Neural cell (in vitro differentiated cells): ENCODE measurements at regions not wholly inside any gene's neighbourhood (a gene's known extent, or its start where the extent isn't known, plus 50 kb on each side); places are given as distances from the start of the nearest gene placed in this dataset.
A peak's percentile ranks its signal among the peaks of the same experiment; 100 is the strongest.

Source experiments
- H2AFZ ChIP-seq: fragments of 200-600, 300-800 bp; sonication (generic), shearing (Covaris generic); 2 replicates; pipeline ENCODE4 v1.6.0; 2014; ENCODE audit warnings: low read depth, mild to moderate bottlenecking, antibody characterized with exemption, low read length, moderate library complexity
- H3F3A ChIP-seq: fragments of 200-600 bp; shearing (Covaris generic); 2 replicates; pipeline ENCODE4 v1.6.1; 2016; ENCODE audit warnings: mild to moderate bottlenecking, moderate library complexity, mixed read lengths, antibody characterized with exemption, low read length; ENCODE audit not compliant: insufficient read depth, poor library complexity, severe bottlenecking
- H3K27ac ChIP-seq: fragments of 200-600, 300-800 bp; sonication (generic), shearing (Covaris generic); 2 replicates; pipeline ENCODE4 v1.5.1; 2014; ENCODE audit warnings: mild to moderate bottlenecking, low read length, moderate library complexity
- H3K27me3 ChIP-seq: fragments of 300-800, 200-600 bp; sonication (generic), shearing (Covaris generic); 2 replicates; pipeline ENCODE4 v1.6.0; 2014; ENCODE audit warnings: mild to moderate bottlenecking, low read depth, low read length, moderate library complexity; ENCODE audit not compliant: insufficient read depth
- H3K36me3 ChIP-seq: fragments of 300-800, 200-600 bp; sonication (generic), shearing (Covaris generic); 2 replicates; pipeline ENCODE4 v1.5.1; 2014; ENCODE audit warnings: mild to moderate bottlenecking, antibody characterized with exemption, low read length, moderate library complexity; ENCODE audit not compliant: insufficient read depth
- H3K4me2 ChIP-seq: fragments of 300-800, 200-600 bp; sonication (generic), shearing (Covaris generic); 2 replicates; pipeline ENCODE4 v1.6.0; 2014; ENCODE audit warnings: mild to moderate bottlenecking, low read length
- H3K4me3 ChIP-seq: fragments of 300-800, 200-600 bp; sonication (generic), shearing (Covaris generic); 2 replicates; pipeline ENCODE4 v1.5.1; 2014; ENCODE audit warnings: mild to moderate bottlenecking, low read length, moderate library complexity
- H3K79me2 ChIP-seq: fragments of 200-600 bp; shearing (Covaris generic); replicated peaks from 2 replicates; pipeline ENCODE4 v1.6.0; 2014; ENCODE audit warnings: mild to moderate bottlenecking, low read length, moderate library complexity; ENCODE audit not compliant: insufficient read depth
- H3K9ac ChIP-seq: fragments of 300-800, 200-600 bp; sonication (generic), shearing (Covaris generic); 2 replicates; pipeline ENCODE4 v1.6.1; 2016; ENCODE audit warnings: mild to moderate bottlenecking, low read length, mixed read lengths
- H3K9me2 ChIP-seq: fragments of 200-600 bp; shearing (Covaris generic); 2 replicates; pipeline ENCODE4 v1.6.1; 2016; ENCODE audit warnings: mild to moderate bottlenecking, low read length, mixed read lengths; ENCODE audit not compliant: insufficient read depth
- H3K9me3 ChIP-seq: fragments of 200-600, 300-800 bp; sonication (generic), shearing (Covaris generic); 2 replicates; pipeline ENCODE4 v1.6.1; 2016; ENCODE audit warnings: mild to moderate bottlenecking, mixed run types, low read length, moderate library complexity, mixed read lengths
- H4K20me1 ChIP-seq: fragments of 200-600 bp; shearing (Covaris generic); 2 replicates; pipeline ENCODE4 v1.6.1; 2016; ENCODE audit warnings: mild to moderate bottlenecking, mixed run types; ENCODE audit not compliant: insufficient read depth
- EP300 ChIP-seq: fragments of 450-650 bp; conservative IDR thresholded peaks from 2 replicates; pipeline ENCODE4 v1.6.1; 2014; ENCODE audit warnings: antibody characterized with exemption, mild to moderate bottlenecking, moderate library complexity; ENCODE audit not compliant: poor library complexity, severe bottlenecking
- EZH2 ChIP-seq: fragments of 200-600, 300-800 bp; shearing (Covaris generic), sonication (generic); IDR thresholded peaks from 2 replicates; pipeline ENCODE4 v1.6.1; 2014; ENCODE audit warnings: antibody characterized with exemption, low read length, borderline replicate concordance, mild to moderate bottlenecking; ENCODE audit not compliant: insufficient read depth, poor library complexity, severe bottlenecking
- MXI1 ChIP-seq: fragments of 450-650 bp; conservative IDR thresholded peaks from 2 replicates; pipeline ENCODE4 v1.6.1; 2014; ENCODE audit warnings: antibody characterized with exemption, mild to moderate bottlenecking; ENCODE audit not compliant: poor library complexity, severe bottlenecking
- POLR2AphosphoS5 ChIP-seq: IDR thresholded peaks from 2 replicates; pipeline ENCODE4 v1.6.1; 2012
- RAD21 ChIP-seq: fragments of 450-650 bp; conservative IDR thresholded peaks from 2 replicates; pipeline ENCODE4 v1.6.1; 2014; ENCODE audit warnings: antibody characterized with exemption, mild to moderate bottlenecking, moderate library complexity
- SMC3 ChIP-seq: fragments of 450-650 bp; conservative IDR thresholded peaks from 2 replicates; pipeline ENCODE4 v1.6.1; 2014; ENCODE audit warnings: antibody characterized with exemption, mild to moderate bottlenecking, moderate library complexity; ENCODE audit not compliant: poor library complexity
- TAF1 ChIP-seq: IDR thresholded peaks from 2 replicates; pipeline ENCODE4 v1.6.1; 2012; ENCODE audit warnings: low read depth
- TF ChIP-seq, protein P1 (sequence below): fragments of 450-650 bp; IDR thresholded peaks from 2 replicates; pipeline ENCODE4 v1.5.1; 2014; ENCODE audit warnings: antibody characterized with exemption, mild to moderate bottlenecking, moderate library complexity; ENCODE audit not compliant: poor library complexity, severe bottlenecking
- TF ChIP-seq, protein P2 (sequence below): IDR thresholded peaks from 2 replicates; pipeline ENCODE4 v1.6.1; 2012; ENCODE audit warnings: borderline replicate concordance

DNA sequence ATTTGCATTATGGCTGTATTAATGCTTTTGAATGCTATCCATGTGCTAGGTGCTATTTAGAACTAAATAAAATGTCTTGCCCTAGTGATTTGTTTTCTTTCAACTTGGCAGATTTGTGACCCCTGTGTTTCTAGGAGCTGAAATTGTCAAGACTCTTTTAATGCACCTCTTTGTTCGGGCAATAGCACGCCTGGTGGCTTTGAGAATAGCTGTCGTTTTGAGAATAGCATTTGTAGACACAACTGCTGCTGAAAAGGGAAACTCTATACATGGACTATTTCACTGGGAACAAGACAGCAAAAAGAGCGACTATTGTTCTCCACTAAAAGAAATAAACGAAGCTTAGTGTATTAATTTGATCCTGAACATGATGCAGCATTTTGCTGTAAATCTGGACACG lies 352.1 kb upstream of the ZNF521 start:
- Histone ChIP-seq H3K4me3 (no peak overlapping the region), H3K4me2 (no peak overlapping the region), H4K20me1 (no peaks in the 10 kb centered on the region), H2AFZ (no peak overlapping the region), H3K27ac (no peak overlapping the region), H3K9ac (no peak overlapping the region), H3F3A (no peaks in the 10 kb centered on the region), H3K9me3 (no peaks in the 10 kb centered on the region), H3K9me2 (no peaks in the 10 kb centered on the region), H3K79me2 (no peaks in the 10 kb centered on the region), H3K36me3 (no peaks in the 10 kb centered on the region), H3K27me3 (peaks cover 3% of the 10 kb centered on the region)
- TF ChIP-seq POLR2AphosphoS5: no peak
- TF ChIP-seq, protein P1, sequence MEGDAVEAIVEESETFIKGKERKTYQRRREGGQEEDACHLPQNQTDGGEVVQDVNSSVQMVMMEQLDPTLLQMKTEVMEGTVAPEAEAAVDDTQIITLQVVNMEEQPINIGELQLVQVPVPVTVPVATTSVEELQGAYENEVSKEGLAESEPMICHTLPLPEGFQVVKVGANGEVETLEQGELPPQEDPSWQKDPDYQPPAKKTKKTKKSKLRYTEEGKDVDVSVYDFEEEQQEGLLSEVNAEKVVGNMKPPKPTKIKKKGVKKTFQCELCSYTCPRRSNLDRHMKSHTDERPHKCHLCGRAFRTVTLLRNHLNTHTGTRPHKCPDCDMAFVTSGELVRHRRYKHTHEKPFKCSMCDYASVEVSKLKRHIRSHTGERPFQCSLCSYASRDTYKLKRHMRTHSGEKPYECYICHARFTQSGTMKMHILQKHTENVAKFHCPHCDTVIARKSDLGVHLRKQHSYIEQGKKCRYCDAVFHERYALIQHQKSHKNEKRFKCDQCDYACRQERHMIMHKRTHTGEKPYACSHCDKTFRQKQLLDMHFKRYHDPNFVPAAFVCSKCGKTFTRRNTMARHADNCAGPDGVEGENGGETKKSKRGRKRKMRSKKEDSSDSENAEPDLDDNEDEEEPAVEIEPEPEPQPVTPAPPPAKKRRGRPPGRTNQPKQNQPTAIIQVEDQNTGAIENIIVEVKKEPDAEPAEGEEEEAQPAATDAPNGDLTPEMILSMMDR: peak; percentile 26
- TF ChIP-seq RAD21: peak; percentile 32

DNA sequence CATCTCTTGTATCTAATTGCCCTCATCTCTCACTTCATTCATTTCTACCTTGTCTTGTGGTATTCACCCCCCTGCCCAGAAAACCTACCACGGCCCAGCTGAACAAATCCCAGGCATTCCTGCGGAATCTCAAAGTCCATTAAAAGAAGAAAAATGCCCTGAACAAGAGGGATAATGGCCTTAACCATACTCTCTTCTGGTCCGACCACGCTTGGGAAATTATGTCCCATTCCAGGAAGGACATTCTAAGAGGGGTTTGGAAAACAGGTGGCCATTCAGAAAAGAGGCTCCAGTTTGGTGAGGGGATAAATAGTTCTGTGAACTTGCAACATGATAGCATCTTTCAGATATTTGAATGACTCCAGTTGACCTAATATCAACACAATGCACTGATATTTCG lies 349.9 kb upstream of the ZNF521 start:
- H3K4me3 ChIP-seq: no peak overlapping the region
- no peak overlapping the region for H3K9ac ChIP-seq
- no peak overlapping the region for H3K4me2 ChIP-seq
- H4K20me1 ChIP-seq: no peaks in the 10 kb centered on the region
- TF ChIP-seq, protein P2, sequence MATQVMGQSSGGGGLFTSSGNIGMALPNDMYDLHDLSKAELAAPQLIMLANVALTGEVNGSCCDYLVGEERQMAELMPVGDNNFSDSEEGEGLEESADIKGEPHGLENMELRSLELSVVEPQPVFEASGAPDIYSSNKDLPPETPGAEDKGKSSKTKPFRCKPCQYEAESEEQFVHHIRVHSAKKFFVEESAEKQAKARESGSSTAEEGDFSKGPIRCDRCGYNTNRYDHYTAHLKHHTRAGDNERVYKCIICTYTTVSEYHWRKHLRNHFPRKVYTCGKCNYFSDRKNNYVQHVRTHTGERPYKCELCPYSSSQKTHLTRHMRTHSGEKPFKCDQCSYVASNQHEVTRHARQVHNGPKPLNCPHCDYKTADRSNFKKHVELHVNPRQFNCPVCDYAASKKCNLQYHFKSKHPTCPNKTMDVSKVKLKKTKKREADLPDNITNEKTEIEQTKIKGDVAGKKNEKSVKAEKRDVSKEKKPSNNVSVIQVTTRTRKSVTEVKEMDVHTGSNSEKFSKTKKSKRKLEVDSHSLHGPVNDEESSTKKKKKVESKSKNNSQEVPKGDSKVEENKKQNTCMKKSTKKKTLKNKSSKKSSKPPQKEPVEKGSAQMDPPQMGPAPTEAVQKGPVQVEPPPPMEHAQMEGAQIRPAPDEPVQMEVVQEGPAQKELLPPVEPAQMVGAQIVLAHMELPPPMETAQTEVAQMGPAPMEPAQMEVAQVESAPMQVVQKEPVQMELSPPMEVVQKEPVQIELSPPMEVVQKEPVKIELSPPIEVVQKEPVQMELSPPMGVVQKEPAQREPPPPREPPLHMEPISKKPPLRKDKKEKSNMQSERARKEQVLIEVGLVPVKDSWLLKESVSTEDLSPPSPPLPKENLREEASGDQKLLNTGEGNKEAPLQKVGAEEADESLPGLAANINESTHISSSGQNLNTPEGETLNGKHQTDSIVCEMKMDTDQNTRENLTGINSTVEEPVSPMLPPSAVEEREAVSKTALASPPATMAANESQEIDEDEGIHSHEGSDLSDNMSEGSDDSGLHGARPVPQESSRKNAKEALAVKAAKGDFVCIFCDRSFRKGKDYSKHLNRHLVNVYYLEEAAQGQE: no peak
- TF ChIP-seq POLR2AphosphoS5 (no peak), MXI1 (no peak)
- H3K9me3 ChIP-seq: no peaks in the 10 kb centered on the region
- H3K27ac ChIP-seq: no peak overlapping the region
- peaks cover 3% of the 10 kb centered on the region for H3K27me3 ChIP-seq
- H3K36me3 ChIP-seq: no peaks in the 10 kb centered on the region
- no peaks in the 10 kb centered on the region for H3K79me2 ChIP-seq
- no peaks in the 10 kb centered on the region for H3K9me2 ChIP-seq
- H3F3A ChIP-seq: no peaks in the 10 kb centered on the region
- H2AFZ ChIP-seq: no peak overlapping the region

DNA sequence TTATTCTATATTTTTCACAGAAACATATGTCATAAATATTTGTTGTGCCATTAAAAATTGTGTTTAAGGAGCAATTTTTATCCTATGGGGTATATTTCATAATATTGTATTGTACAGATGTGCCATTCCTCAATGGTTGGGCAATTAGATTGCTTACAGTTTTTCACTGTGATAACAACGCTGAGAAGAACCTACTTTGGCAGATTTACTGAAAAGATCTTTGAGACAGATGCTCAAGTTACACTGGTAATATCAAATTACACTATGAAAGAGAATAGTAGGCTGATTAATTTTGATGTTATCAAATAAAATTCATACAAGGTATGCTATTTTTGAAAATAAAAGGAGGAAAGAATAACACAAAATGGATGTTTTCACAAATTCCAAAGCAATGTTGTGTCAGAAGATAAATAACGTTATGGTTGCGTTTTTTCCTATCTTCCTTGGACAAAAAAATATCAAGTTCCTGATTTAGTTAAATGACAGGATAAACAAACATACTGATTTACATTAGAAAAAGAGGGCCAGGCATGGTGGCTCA lies 335.1 kb upstream of the ZNF521 start:
- Histone ChIP-seq H3K36me3 (no peaks in the 10 kb centered on the region), H3K9me2 (no peaks in the 10 kb centered on the region), H3K9ac (no peak overlapping the region), H3K27me3 (no peaks in the 10 kb centered on the region), H3K79me2 (no peaks in the 10 kb centered on the region), H2AFZ (no peak overlapping the region), H3K27ac (no peak overlapping the region), H3K9me3 (no peaks in the 10 kb centered on the region), H3K4me3 (no peak overlapping the region), H3K4me2 (no peak overlapping the region), H3F3A (no peaks in the 10 kb centered on the region), H4K20me1 (no peaks in the 10 kb centered on the region)
- TF ChIP-seq EZH2: no peak
- no peak for TF ChIP-seq POLR2AphosphoS5
- TF ChIP-seq, protein P1: no peak
- TF ChIP-seq SMC3: no peak
- no peak for TF ChIP-seq EP300
- no peak for TF ChIP-seq TAF1
- no peak for TF ChIP-seq MXI1
- TF ChIP-seq, protein P2: no peak
- TF ChIP-seq RAD21: no peak
